ENCODE measurements at regions not wholly inside any gene's neighbourhood (a gene's known extent, or its start where the extent isn't known, plus 50 kb on each side); places are given as distances from the start of the nearest gene placed in this dataset.
"Not testable (repeated sequence)": the region's sequence is repeated elsewhere in the genome, so short reads cannot be mapped to it uniquely, and the experiment has no call there.

- ChIA-PET CTCF (no interaction called here), POLR2A (no interaction called here)
- TF ChIP-seq MAX (IDR thresholded peaks at IDR 0.05; ENCODE audit: insufficient read depth, insufficient read length) (no peak), FOS (IDR thresholded peaks at IDR 0.05; ENCODE audit: borderline replicate concordance, insufficient read depth, low read length) (no peak), POLR2A (IDR thresholded peaks at IDR 0.05; ENCODE audit: low read depth, low read length) (no peak), EZH2 (IDR thresholded peaks at IDR 0.05; ENCODE audit: borderline replicate concordance, low read depth, low read length, severe bottlenecking) (no peak), POLR2AphosphoS5 (IDR thresholded peaks at IDR 0.05; ENCODE audit: insufficient read depth, low read depth, low read length) (no peak), MYC (IDR thresholded peaks at IDR 0.05; ENCODE audit: low read depth, low read length) (no peak), CTCF (IDR thresholded peaks at IDR 0.05; ENCODE audit: extremely low read depth in 1 of 2, insufficient read depth in 1 of 2, low read depth in 1 of 2, low read length in 2 of 2) (no peak)
- dilution Hi-C loops (cut with MboI; ENCODE audit: extremely low pct_ligation_motif_present, low sequenced_read_pairs): no loop called here
- Histone ChIP-seq H3K4me3 (replicated peaks in 1 of 3; ENCODE audit: insufficient read depth in 1 of 3, low read depth in 1 of 3, low read length in 3 of 3) (no peak overlapping the region), H2AFZ (ENCODE audit: low read depth, low read length) (no peak overlapping the region), H3K9ac (replicated peaks; ENCODE audit: extremely low read depth, insufficient read depth, low read length) (no peak overlapping the region), H3K4me1 (ENCODE audit: control insufficient read depth, extremely low read depth, insufficient read depth, low read length) (peaks cover 5% of the 10 kb centered on the region), H3K4me2 (ENCODE audit: insufficient read depth, low read length) (no peak overlapping the region), H3K9me3 (replicated peaks; ENCODE audit: control insufficient read depth, insufficient read depth, low read length) (no peaks in the 10 kb centered on the region), H3K27ac (ENCODE audit: insufficient read depth, low read depth, low read length) (no peak overlapping the region), H3K79me2 (ENCODE audit: control insufficient read depth, insufficient read depth, low read length) (no peaks in the 10 kb centered on the region), H4K20me1 (replicated peaks; ENCODE audit: control insufficient read depth, extremely low read depth, insufficient read depth, low read length) (no peaks in the 10 kb centered on the region), H3K9me1 (replicated peaks; ENCODE audit: control insufficient read depth, extremely low read depth, insufficient read depth, low read length) (no peaks in the 10 kb centered on the region), H3K27me3 (ENCODE audit: control insufficient read depth in 2 of 2, insufficient read depth in 2 of 2, low read length in 2 of 2) (no peaks in the 10 kb centered on the region), H3K36me3 (ENCODE audit: control insufficient read depth in 2 of 2, extremely low read depth in 1 of 2, insufficient read depth in 2 of 2, low read length in 2 of 2) (no peaks in the 10 kb centered on the region)
- no peak for FAIRE-seq
- intact Hi-C loops (cut with micrococcal nuclease): no loop called here
- no peak for DNase-seq (ENCODE audit: low read depth, low spot score)
- no TSS peak for BruUV-seq (replicated peaks)
Measured at GRCh38 chr14:97806891-97807290, 1009.7 kb downstream of the VRK1 start.

- H3K4me1 ChIP-seq (ENCODE audit: control insufficient read depth, extremely low read depth, insufficient read depth, low read length); FAIRE-seq; POLR2A ChIA-PET; H2AFZ ChIP-seq (ENCODE audit: low read depth, low read length); H3K36me3 ChIP-seq (ENCODE audit: control insufficient read depth in 2 of 2, extremely low read depth in 1 of 2, insufficient read depth in 2 of 2, low read length in 2 of 2); H3K27ac ChIP-seq (ENCODE audit: insufficient read depth, low read depth, low read length); H4K20me1 ChIP-seq (replicated peaks; ENCODE audit: control insufficient read depth, extremely low read depth, insufficient read depth, low read length); H3K4me2 ChIP-seq (ENCODE audit: insufficient read depth, low read length); H3K79me2 ChIP-seq (ENCODE audit: control insufficient read depth, insufficient read depth, low read length); CTCF ChIA-PET; DNase-seq (ENCODE audit: low read depth, low spot score); intact Hi-C loops (cut with micrococcal nuclease); BruUV-seq (replicated peaks); dilution Hi-C loops (cut with MboI; ENCODE audit: extremely low pct_ligation_motif_present, low sequenced_read_pairs); H3K9ac ChIP-seq (replicated peaks; ENCODE audit: extremely low read depth, insufficient read depth, low read length); H3K9me3 ChIP-seq (replicated peaks; ENCODE audit: control insufficient read depth, insufficient read depth, low read length); H3K27me3 ChIP-seq (ENCODE audit: control insufficient read depth in 2 of 2, insufficient read depth in 2 of 2, low read length in 2 of 2); H3K9me1 ChIP-seq (replicated peaks; ENCODE audit: control insufficient read depth, extremely low read depth, insufficient read depth, low read length); H3K4me3 ChIP-seq (replicated peaks in 1 of 3; ENCODE audit: insufficient read depth in 1 of 3, low read depth in 1 of 3, low read length in 3 of 3): not testable (repeated sequence)
Measured at GRCh38 chr14:97808541-97808940, 1011.4 kb downstream of the VRK1 start.
